HepG2 (cell line): ENCODE measurements at regions not wholly inside any gene's neighbourhood (a gene's known extent, or its start where the extent isn't known, plus 50 kb on each side); places are given as distances from the start of the nearest gene placed in this dataset.

Experiments
- ATAC-seq: fragments of 200-7000 bp; cut with Tn5 transposase; 3 replicates; pipeline ENCODE4 v1.9.1; 2020; ENCODE audit warnings: mild to moderate bottlenecking, moderate library complexity
- BruUV-seq: library from RNA; stranded (reverse); fragments of 400-500 nt; replicated peaks from 2 replicates; lab custom pipeline; 2021; lab: Mats Ljungman, UMichigan
- CTCF ChIA-PET: fragments of 300-600 bp; formaldehyde crosslinking; extraction: SDS; loops from one replicate; lab custom pipeline; 2021; ENCODE audit warnings: low total read pairs, inconsistent platforms, low intra/inter-chr PET ratio; lab: Yijun Ruan, JAX
- POLR2A ChIA-PET: fragments of 350-600 bp; sonication (Branson Sonifier 250); formaldehyde crosslinking; loops from one replicate; lab custom pipeline; 2020; ENCODE audit warnings: antibody characterized with exemption, inconsistent platforms; lab: Yijun Ruan, JAX
- DNase-seq: peaks from one replicate; pipeline ENCODE4 v3.0.0-alpha.2; 2015; ENCODE audit warnings: low spot score
- FAIRE-seq: peaks from 3 replicates; lab custom pipeline; 2011; peaks lifted over from hg19 to GRCh38; lab: Jason Lieb, UNC
- H2AFZ ChIP-seq: one replicate; pipeline ENCODE4 v1.6.1; 2011; ENCODE audit warnings: low read length, inconsistent platforms
- H3K27ac ChIP-seq: fragments of 300-600 bp; 3 replicates; pipeline ENCODE4 v1.8.0; 2011; ENCODE audit warnings: mixed run types, mild to moderate bottlenecking, mixed read lengths, low read length, inconsistent platforms; ENCODE audit not compliant: insufficient read depth; ENCODE audit errors: extremely low read length
- H3K27me3 ChIP-seq, 2 experiments: fragments of 200-600 bp in 1 of 2; 2 replicates in 1 of 2; 3 replicates in 1 of 2; pipeline versions ENCODE4 v1.6.0 to v1.8.0; 2011; ENCODE audit warnings: low read length in 2 of 2, mild to moderate bottlenecking in 2 of 2, moderate library complexity in 2 of 2, inconsistent platforms in 1 of 2; ENCODE audit not compliant: insufficient read depth in 2 of 2, control insufficient read depth in 1 of 2
- H3K36me3 ChIP-seq, 2 experiments: fragments of 200-600 bp in 1 of 2; replicated peaks in 1 of 2; 2 replicates in 1 of 2; 3 replicates in 1 of 2; pipeline versions ENCODE4 v1.5.1 to v1.8.0; 2011; ENCODE audit warnings: low read length in 2 of 2, inconsistent platforms in 1 of 2; ENCODE audit not compliant: insufficient read depth in 2 of 2, control insufficient read depth in 1 of 2
- H3K4me1 ChIP-seq: 2 replicates; pipeline ENCODE4 v1.5.1; 2012; ENCODE audit warnings: low read length, inconsistent platforms; ENCODE audit not compliant: insufficient read depth
- H3K4me2 ChIP-seq: 2 replicates; pipeline ENCODE4 v1.6.0; 2011; ENCODE audit warnings: low read depth, low read length, inconsistent platforms
- H3K4me3 ChIP-seq, 3 experiments: fragments of 200-600 bp in 1 of 3; sonication (generic), shearing (Covaris generic) in 1 of 3; replicated peaks in 1 of 3; 2 replicates each; pipeline ENCODE4 v1.5.1; 2011 to 2016; ENCODE audit warnings: low read length in 3 of 3, inconsistent platforms in 2 of 3, low read depth in 2 of 3, mild to moderate bottlenecking in 2 of 3, control low read depth in 1 of 3, mixed read lengths in 1 of 3; ENCODE audit not compliant: insufficient read depth in 1 of 3
- H3K79me2 ChIP-seq: one replicate; pipeline ENCODE4 v1.6.1; 2011; ENCODE audit warnings: low read length, inconsistent platforms; ENCODE audit not compliant: insufficient read depth
- H3K9ac ChIP-seq: 2 replicates; pipeline ENCODE4 v1.6.0; 2011; ENCODE audit warnings: mild to moderate bottlenecking, low read depth, low read length, inconsistent platforms; ENCODE audit not compliant: insufficient read depth
- H3K9me3 ChIP-seq: 2 replicates; pipeline ENCODE4 v1.5.1; 2012; ENCODE audit warnings: mild to moderate bottlenecking, low read length
- H4K20me1 ChIP-seq: 2 replicates; pipeline ENCODE4 v1.6.0; 2011; ENCODE audit warnings: inconsistent platforms, mild to moderate bottlenecking, low read length, moderate library complexity; ENCODE audit not compliant: insufficient read depth
- DDIT3 ChIP-seq: sonication (generic); formaldehyde crosslinking; IDR thresholded peaks from 2 replicates; pipeline ENCODE4 v1.4.0; 2020; ENCODE audit warnings: mild to moderate bottlenecking, missing genetic modification reagents
- ELF1 ChIP-seq: sonication (generic); formaldehyde crosslinking; IDR thresholded peaks from 2 replicates; pipeline ENCODE4 v1.4.0; 2020; ENCODE audit warnings: missing genetic modification reagents
- HDAC1 ChIP-seq: sonication (generic); formaldehyde crosslinking; IDR thresholded peaks from 2 replicates; pipeline ENCODE4 v1.5.1; 2020; ENCODE audit warnings: mild to moderate bottlenecking, missing genetic modification reagents
- NFKB2 ChIP-seq: sonication (generic); formaldehyde crosslinking; IDR thresholded peaks from 2 replicates; pipeline ENCODE4 v1.4.0; 2020; ENCODE audit warnings: missing genetic modification reagents, borderline replicate concordance
- TEAD3 ChIP-seq: optimal IDR thresholded peaks from 2 replicates; pipeline ENCODE3; 2016; ENCODE audit warnings: borderline replicate concordance
- THYN1 ChIP-seq: sonication (generic); formaldehyde crosslinking; IDR thresholded peaks from 2 replicates; pipeline ENCODE4 v1.8.1; 2023; ENCODE audit warnings: low read depth, mild to moderate bottlenecking, moderate library complexity, missing genetic modification reagents, borderline replicate concordance
- ZBTB14 ChIP-seq: sonication (generic); formaldehyde crosslinking; IDR thresholded peaks from 2 replicates; pipeline ENCODE4 v1.4.0; 2020; ENCODE audit warnings: missing genetic modification reagents
- ZBTB7A ChIP-seq: sonication (generic); formaldehyde crosslinking; IDR thresholded peaks from 2 replicates; pipeline ENCODE4 v1.8.0; 2022; ENCODE audit warnings: mild to moderate bottlenecking, missing genetic modification reagents
- ZNF160 ChIP-seq: sonication (generic); formaldehyde crosslinking; IDR thresholded peaks from 2 replicates; pipeline ENCODE4 v1.8.0; 2022; ENCODE audit warnings: mild to moderate bottlenecking, inconsistent platforms, missing genetic modification reagents
- ZNF225 ChIP-seq: sonication (generic); formaldehyde crosslinking; IDR thresholded peaks from 2 replicates; pipeline ENCODE4 v1.4.0; 2020; ENCODE audit warnings: mild to moderate bottlenecking, missing genetic modification reagents
- ZNF318 ChIP-seq: sonication (generic); formaldehyde crosslinking; IDR thresholded peaks from 2 replicates; pipeline ENCODE4 v1.4.0; 2020; ENCODE audit warnings: mild to moderate bottlenecking, missing genetic modification reagents
- in situ Hi-C: cut with HindIII; loops from 2 replicates; pipeline ENCODE4 v1.10.0; 2017; ENCODE audit warnings: low pct_unique_long_range_greater_than_20kb; ENCODE audit not compliant: extremely low pct_ligation_motif_present
- intact Hi-C: fragments of 100-400 bp; cut with micrococcal nuclease; formaldehyde crosslinking; loops from one replicate; pipeline ENCODE4 v1.10.0; 2022; ENCODE audit not compliant: unreplicated experiment

- Histone ChIP-seq H3K27ac (no peak overlapping the region), H3K79me2 (no peaks in the 10 kb centered on the region), H3K4me1 (no peaks in the 10 kb centered on the region), H2AFZ (no peak overlapping the region), H3K27me3 (peaks cover 0 to 4% of the 10 kb centered on the region in 2 experiments; a peak in 1 of 5 replicates), H3K36me3 (no peaks in the 10 kb centered on the region), H3K9me3 (no peaks in the 10 kb centered on the region), H3K4me3 (no peak overlapping the region), H3K9ac (no peak overlapping the region), H4K20me1 (no peaks in the 10 kb centered on the region), H3K4me2 (no peak overlapping the region)
- in situ Hi-C loops (no loop called here), intact Hi-C loops (no loop called here)
- no TSS peak for BruUV-seq
- ChIA-PET POLR2A (no interaction called here), CTCF (no interaction called here)
- no peak for FAIRE-seq
- no peak for DNase-seq
- ATAC-seq, result no peak
- TF ChIP-seq ELF1 (CRISPR knock-in tag) (no peak), ZNF225 (no peak), ZNF318 (CRISPR knock-in tag) (no peak), NFKB2 (no peak), ZBTB7A (CRISPR knock-in tag) (no peak), THYN1 (CRISPR knock-in tag) (no peak), ZNF160 (no peak), TEAD3 (CRISPR knock-in tag) (no peak), ZBTB14 (no peak), DDIT3 (CRISPR knock-in tag) (no peak), HDAC1 (CRISPR knock-in tag) (no peak)
Measured at GRCh38 chr1:157262891-157263290, 124.7 kb upstream of the ETV3 start.
